Lower leg skin (tissue), 4 donors: ENCODE measurements at regions not wholly inside any gene's neighbourhood (a gene's known extent, or its start where the extent isn't known, plus 50 kb on each side); places are given as distances from the start of the nearest gene placed in this dataset.

Experiments
- DNase-seq, 2 donors: peaks; one replicate each; pipeline ENCODE4 v3.0.0-alpha.2; 2019; ENCODE audit warnings: low spot score in 2 of 2
- H3K4me3 ChIP-seq: fragments of 200-600 bp; sonication (generic); 2 replicates; pipeline ENCODE4 v1.5.1; 2017; ENCODE audit warnings: mild to moderate bottlenecking, low read depth; ENCODE audit not compliant: poor library complexity, severe bottlenecking
- POLR2A ChIP-seq, 2 donors: fragments of 450-650 bp; IDR thresholded peaks; one replicate each; pipeline ENCODE4 v1.6.1; 2016 to 2017; ENCODE audit warnings: antibody characterized with exemption in 2 of 2, mild to moderate bottlenecking in 1 of 2, moderate library complexity in 1 of 2
- WGBS, 2 donors: methylation state at CpG; one replicate each; pipeline ENCODE4 v1.1.5; 2018; 5-methylcytosine and 5-hydroxymethylcytosine counted together
- intact Hi-C: fragments of 100-400 bp; cut with DNase I; formaldehyde crosslinking; loops from one replicate; pipeline ENCODE4 v1.15.0; 2023; ENCODE audit warnings: low total_unique reads
- TF ChIP-seq, protein P1 (sequence below), 3 donors: fragments of 450-650 bp; IDR thresholded peaks; one replicate each; pipeline ENCODE4 v1.5.1; 2016; ENCODE audit warnings: antibody characterized with exemption in 3 of 3, mild to moderate bottlenecking in 3 of 3, moderate library complexity in 2 of 3

DNA sequence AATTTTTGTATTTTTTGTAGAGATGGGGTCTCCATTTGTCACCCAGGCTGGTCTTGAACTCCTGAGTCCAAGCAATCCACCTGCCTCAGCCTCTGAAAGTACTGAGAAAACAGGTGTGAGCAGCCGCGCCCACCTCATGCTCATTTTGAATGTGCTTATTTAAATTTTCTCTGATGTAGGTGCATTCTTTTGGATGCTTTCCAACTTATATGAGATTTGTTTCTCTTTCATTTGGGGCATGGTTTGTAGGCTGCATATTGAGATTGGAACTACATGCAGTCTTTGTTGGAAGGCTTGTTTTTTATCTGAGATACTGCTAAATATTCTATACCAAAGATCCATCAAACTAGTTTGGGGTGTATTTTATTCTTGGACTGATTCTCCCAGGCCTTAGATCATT is 81.0 kb upstream of the IVNS1ABP start:
- intact Hi-C loops: no loop called here
- TF ChIP-seq, protein P1, sequence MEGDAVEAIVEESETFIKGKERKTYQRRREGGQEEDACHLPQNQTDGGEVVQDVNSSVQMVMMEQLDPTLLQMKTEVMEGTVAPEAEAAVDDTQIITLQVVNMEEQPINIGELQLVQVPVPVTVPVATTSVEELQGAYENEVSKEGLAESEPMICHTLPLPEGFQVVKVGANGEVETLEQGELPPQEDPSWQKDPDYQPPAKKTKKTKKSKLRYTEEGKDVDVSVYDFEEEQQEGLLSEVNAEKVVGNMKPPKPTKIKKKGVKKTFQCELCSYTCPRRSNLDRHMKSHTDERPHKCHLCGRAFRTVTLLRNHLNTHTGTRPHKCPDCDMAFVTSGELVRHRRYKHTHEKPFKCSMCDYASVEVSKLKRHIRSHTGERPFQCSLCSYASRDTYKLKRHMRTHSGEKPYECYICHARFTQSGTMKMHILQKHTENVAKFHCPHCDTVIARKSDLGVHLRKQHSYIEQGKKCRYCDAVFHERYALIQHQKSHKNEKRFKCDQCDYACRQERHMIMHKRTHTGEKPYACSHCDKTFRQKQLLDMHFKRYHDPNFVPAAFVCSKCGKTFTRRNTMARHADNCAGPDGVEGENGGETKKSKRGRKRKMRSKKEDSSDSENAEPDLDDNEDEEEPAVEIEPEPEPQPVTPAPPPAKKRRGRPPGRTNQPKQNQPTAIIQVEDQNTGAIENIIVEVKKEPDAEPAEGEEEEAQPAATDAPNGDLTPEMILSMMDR (IDR thresholded peaks at IDR 0.05): no peak
- TF ChIP-seq POLR2A (IDR thresholded peaks at IDR 0.05): no peak
- no peak for DNase-seq
- H3K4me3 ChIP-seq: no peak overlapping the region
- 59 to 68% methylated on average over 2 of the region's 2 CpGs for WGBS, 2 donors

GRCh38 chr1:185397183-185397582 is 80.1 kb upstream of the IVNS1ABP start:
- intact Hi-C loops: no loop called here
- 93 to 99% methylated on average over 4 of the region's 4 CpGs for WGBS, 2 donors
- H3K4me3 ChIP-seq: no peak overlapping the region
- no peak for DNase-seq
- TF ChIP-seq POLR2A (IDR thresholded peaks at IDR 0.05): no peak
- TF ChIP-seq, protein P1 (IDR thresholded peaks at IDR 0.05): no peak

DNA sequence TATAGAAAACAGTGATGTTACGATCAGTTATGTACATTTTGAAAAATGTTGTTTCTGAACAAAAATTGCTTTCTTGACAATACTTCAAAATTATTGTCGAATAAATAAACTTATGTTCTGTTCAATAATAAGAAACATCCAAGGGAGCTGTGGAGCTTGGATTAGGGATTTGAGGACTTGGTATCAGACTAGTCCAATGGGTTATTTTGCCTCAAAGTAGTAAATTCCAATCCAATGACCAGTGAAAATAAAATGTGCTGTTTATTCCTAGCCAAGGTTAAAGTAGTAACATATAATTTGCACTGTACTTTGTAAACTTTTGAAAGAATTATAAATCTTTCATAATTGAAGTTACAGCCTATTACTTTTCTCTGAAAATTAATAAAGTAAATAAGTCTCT is 79.1 kb upstream of the IVNS1ABP start:
- no peak for DNase-seq

DNA sequence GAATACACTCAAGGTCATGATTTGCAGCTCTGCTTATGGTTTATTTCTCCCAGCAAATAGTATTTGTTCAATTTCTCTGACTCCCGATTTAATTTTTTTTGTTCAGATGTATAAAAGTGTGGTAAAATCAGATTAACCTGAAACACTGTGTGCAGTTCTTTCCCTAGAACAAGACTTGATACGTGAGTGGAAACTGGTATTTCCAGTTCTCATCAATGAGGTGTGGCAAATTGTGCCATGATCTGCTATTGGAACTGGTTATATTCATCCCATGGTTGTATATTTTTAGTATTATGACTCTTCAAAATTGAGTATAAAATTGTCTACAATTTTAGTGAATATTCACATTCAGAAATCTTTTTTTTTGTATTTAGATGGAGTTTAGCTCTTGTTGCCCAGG is 76.8 kb upstream of the IVNS1ABP start:
- DNase-seq: no peak
- intact Hi-C loops: no loop called here
- TF ChIP-seq, protein P1 (IDR thresholded peaks at IDR 0.05): no peak
- TF ChIP-seq POLR2A (IDR thresholded peaks at IDR 0.05): no peak
- WGBS, 2 donors: 55 to 56% methylated on average over 2 of the region's 2 CpGs
- H3K4me3 ChIP-seq: no peak overlapping the region

More for the DNA sequence above, 79.1 kb upstream of the IVNS1ABP start:
- WGBS, 2 donors: 47 to 72% methylated on average over 2 of the region's 2 CpGs
- no peak overlapping the region for H3K4me3 ChIP-seq
- intact Hi-C loops: no loop called here
- no peak for TF ChIP-seq POLR2A (IDR thresholded peaks at IDR 0.05)
- TF ChIP-seq, protein P1 (IDR thresholded peaks at IDR 0.05): no peak

GRCh38 chr1:185393205-185393604 is 76.2 kb upstream of the IVNS1ABP start:
- WGBS, 2 donors: 58 to 62% methylated on average over 4 of the region's 4 CpGs
- intact Hi-C loops: no loop called here
- no peak overlapping the region for H3K4me3 ChIP-seq
- no peak for TF ChIP-seq POLR2A (IDR thresholded peaks at IDR 0.05)
- TF ChIP-seq, protein P1 (IDR thresholded peaks at IDR 0.05): no peak
- no peak for DNase-seq

GRCh38 chr1:185388815-185389214 is 71.8 kb upstream of the IVNS1ABP start:
- no peak overlapping the region for H3K4me3 ChIP-seq
- intact Hi-C loops: no loop called here
- TF ChIP-seq, protein P1 (IDR thresholded peaks at IDR 0.05): no peak
- DNase-seq: no peak
